OCI-LY7 (cell line): ENCODE measurements at regions not wholly inside any gene's neighbourhood (a gene's known extent, or its start where the extent isn't known, plus 50 kb on each side); places are given as distances from the start of the nearest gene placed in this dataset.
A peak's percentile ranks its signal among the peaks of the same experiment; 100 is the strongest.

Experiments
- BruUV-seq: library from RNA; stranded (reverse); fragments of 400-500 nt; replicated peaks from 2 replicates; lab custom pipeline; 2021; lab: Mats Ljungman, UMichigan
- CTCF ChIA-PET: fragments of 300-600 bp; sonication (Branson Sonifier 250); formaldehyde crosslinking; loops from one replicate; lab custom pipeline; 2022; ENCODE audit warnings: antibody characterized with exemption; ENCODE audit not compliant: unreplicated experiment; lab: Charles Lee
- POLR2A ChIA-PET: fragments of 300-600 bp; sonication (Branson Sonifier 250); formaldehyde crosslinking; loops from one replicate; lab custom pipeline; 2022; ENCODE audit warnings: antibody characterized with exemption; lab: Charles Lee
- DNase-seq: peaks from one replicate; pipeline ENCODE4 v3.0.0-alpha.2; 2015; ENCODE audit warnings: low spot score
- H2AFZ ChIP-seq: fragments of 200-600 bp; sonication (generic), shearing (Covaris generic); 2 replicates; pipeline ENCODE4 v1.6.1; 2014; ENCODE audit warnings: mild to moderate bottlenecking, antibody characterized with exemption, low read length, moderate library complexity
- H3K27ac ChIP-seq: fragments of 200-600 bp; sonication (generic); 2 replicates; pipeline ENCODE4 v1.5.1; 2014; ENCODE audit warnings: mixed run types, low read depth, mild to moderate bottlenecking, moderate library complexity, low read length, inconsistent platforms; ENCODE audit not compliant: poor library complexity, severe bottlenecking
- H3K36me3 ChIP-seq: fragments of 200-600 bp; sonication (generic); 2 replicates; pipeline ENCODE4 v1.6.1; 2014; ENCODE audit warnings: mild to moderate bottlenecking, antibody characterized with exemption, low read length, moderate library complexity, mixed read lengths; ENCODE audit not compliant: insufficient read depth
- H3K4me1 ChIP-seq: fragments of 200-600 bp; sonication (generic); 2 replicates; pipeline ENCODE4 v1.5.1; 2014; ENCODE audit warnings: mild to moderate bottlenecking, low read length; ENCODE audit not compliant: insufficient read depth, poor library complexity, severe bottlenecking
- H3K4me2 ChIP-seq: fragments of 200-600 bp; sonication (generic); 2 replicates; pipeline ENCODE4 v1.6.1; 2014; ENCODE audit warnings: mild to moderate bottlenecking, low read length
- H3K4me3 ChIP-seq: fragments of 200-600 bp; sonication (generic); 2 replicates; pipeline ENCODE4 v1.5.1; 2014; ENCODE audit warnings: mild to moderate bottlenecking, low read depth, low read length; ENCODE audit not compliant: poor library complexity, severe bottlenecking
- H3K79me2 ChIP-seq: fragments of 200-600 bp; sonication (generic); 2 replicates; pipeline ENCODE4 v1.6.1; 2016; ENCODE audit warnings: low read depth, mild to moderate bottlenecking, low read length, moderate library complexity, mixed read lengths; ENCODE audit not compliant: insufficient read depth
- H3K9me2 ChIP-seq: fragments of 200-600 bp; sonication (generic); 2 replicates; pipeline ENCODE4 v1.6.1; 2016; ENCODE audit warnings: mild to moderate bottlenecking, low read length, mixed read lengths; ENCODE audit not compliant: insufficient read depth
- H3K9me3 ChIP-seq: fragments of 200-600 bp; sonication (generic); 2 replicates; pipeline ENCODE4 v1.6.1; 2014; ENCODE audit warnings: mild to moderate bottlenecking, mixed run types, low read length, mixed read lengths
- H4K20me1 ChIP-seq: fragments of 200-600 bp; sonication (generic); 2 replicates; pipeline ENCODE4 v1.6.1; 2014; ENCODE audit warnings: mild to moderate bottlenecking, antibody characterized with exemption, low read length, moderate library complexity, mixed read lengths; ENCODE audit not compliant: insufficient read depth
- EZH2phosphoT487 ChIP-seq: fragments of 200-600 bp; sonication (generic); IDR thresholded peaks from 2 replicates; pipeline ENCODE4 v1.6.1; 2018; ENCODE audit warnings: low read depth, borderline replicate concordance, mild to moderate bottlenecking, mixed run types, antibody characterized with exemption, low read length, moderate library complexity, mixed read lengths
- intact Hi-C: fragments of 100-400 bp; cut with micrococcal nuclease; formaldehyde crosslinking; loops from one replicate; pipeline ENCODE4 v1.10.0; 2022; ENCODE audit not compliant: unreplicated experiment
- TF ChIP-seq, protein P1 (sequence below): fragments of 200-600 bp; sonication (generic); conservative IDR thresholded peaks from 2 replicates; pipeline ENCODE4 v1.5.1; 2014; ENCODE audit warnings: mild to moderate bottlenecking, antibody characterized with exemption, low read length, moderate library complexity, mixed read lengths

DNA sequence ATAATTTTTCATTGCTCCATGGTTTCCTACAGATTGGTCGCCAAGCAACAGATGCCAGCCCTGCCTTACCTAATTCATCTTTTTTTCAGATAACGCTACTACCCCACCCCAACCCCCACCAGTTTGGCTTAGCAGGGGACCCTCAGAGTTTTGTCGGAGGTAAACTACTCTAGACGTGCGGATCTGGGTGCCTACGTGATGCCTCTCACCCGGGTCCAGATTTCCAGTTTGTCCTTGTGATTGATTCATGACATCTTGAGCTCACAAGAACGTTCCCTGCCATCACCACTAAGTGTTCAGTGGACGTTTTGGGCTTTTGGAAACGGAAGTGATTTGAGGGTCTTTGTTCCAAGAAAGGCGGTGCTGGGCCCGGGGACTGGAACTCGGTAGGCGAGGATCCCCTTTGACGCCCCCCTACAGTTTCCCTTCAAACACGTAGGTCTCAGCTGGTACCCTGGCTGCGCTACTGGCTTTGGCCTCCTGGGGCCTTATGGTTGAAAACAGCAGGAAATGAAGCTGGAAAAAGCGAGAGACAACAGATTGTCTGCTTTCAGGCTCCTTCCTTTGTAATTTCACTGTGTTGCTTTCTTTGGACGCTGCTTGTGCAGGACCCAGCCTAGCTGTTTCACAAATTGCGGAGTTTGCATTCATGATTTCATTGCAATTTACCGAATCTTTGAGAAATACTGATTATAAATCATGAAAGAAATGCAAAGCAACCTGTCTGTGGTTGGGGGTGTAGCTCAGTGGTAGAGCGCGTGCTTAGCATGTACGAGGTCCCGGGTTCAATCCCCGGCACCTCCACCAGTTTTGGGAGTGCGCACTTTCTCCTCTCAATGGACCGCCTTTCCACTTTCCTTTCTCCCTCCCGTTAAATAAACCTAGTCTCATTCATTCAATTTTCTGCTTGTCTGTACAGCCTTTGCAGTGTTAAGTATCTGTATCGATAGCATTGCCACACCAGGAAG lies 81.0 kb downstream of the GPX5 start:
- Histone ChIP-seq H3K79me2 (no peaks in the 10 kb centered on the region), H3K4me1 (peaks cover 25% of the 10 kb centered on the region), H3K4me2 (peak overlapping the region; percentile 74), H2AFZ (peak overlapping the region; percentile 96), H3K9me2 (no peaks in the 10 kb centered on the region), H3K4me3 (peak overlapping the region; percentile 64), H3K9me3 (no peaks in the 10 kb centered on the region), H3K36me3 (no peaks in the 10 kb centered on the region), H3K27ac (peak overlapping the region; percentile 80), H4K20me1 (no peaks in the 10 kb centered on the region)
- intact Hi-C loops, result loop anchor here (2.0 kb wide), 2 partner anchors 42 to 52 kb away; no protein-coding TSS in a partner anchor
- peak; percentile 95 for DNase-seq
- ChIA-PET POLR2A (interaction anchor here (0.6 to 1.0 kb wide), 5 partner anchors 9 to 1606 kb away, joined by 3 to 5 read pairs (median 3); no protein-coding TSS in a partner anchor), CTCF (interaction anchor here (0.9 kb wide), 1 partner anchor 87 kb away, joined by 3 read pairs; no protein-coding TSS in a partner anchor)
- BruUV-seq, result no TSS peak
- TF ChIP-seq, protein P1, sequence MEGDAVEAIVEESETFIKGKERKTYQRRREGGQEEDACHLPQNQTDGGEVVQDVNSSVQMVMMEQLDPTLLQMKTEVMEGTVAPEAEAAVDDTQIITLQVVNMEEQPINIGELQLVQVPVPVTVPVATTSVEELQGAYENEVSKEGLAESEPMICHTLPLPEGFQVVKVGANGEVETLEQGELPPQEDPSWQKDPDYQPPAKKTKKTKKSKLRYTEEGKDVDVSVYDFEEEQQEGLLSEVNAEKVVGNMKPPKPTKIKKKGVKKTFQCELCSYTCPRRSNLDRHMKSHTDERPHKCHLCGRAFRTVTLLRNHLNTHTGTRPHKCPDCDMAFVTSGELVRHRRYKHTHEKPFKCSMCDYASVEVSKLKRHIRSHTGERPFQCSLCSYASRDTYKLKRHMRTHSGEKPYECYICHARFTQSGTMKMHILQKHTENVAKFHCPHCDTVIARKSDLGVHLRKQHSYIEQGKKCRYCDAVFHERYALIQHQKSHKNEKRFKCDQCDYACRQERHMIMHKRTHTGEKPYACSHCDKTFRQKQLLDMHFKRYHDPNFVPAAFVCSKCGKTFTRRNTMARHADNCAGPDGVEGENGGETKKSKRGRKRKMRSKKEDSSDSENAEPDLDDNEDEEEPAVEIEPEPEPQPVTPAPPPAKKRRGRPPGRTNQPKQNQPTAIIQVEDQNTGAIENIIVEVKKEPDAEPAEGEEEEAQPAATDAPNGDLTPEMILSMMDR, result peak; percentile 62
- TF ChIP-seq EZH2phosphoT487, result no peak

DNA sequence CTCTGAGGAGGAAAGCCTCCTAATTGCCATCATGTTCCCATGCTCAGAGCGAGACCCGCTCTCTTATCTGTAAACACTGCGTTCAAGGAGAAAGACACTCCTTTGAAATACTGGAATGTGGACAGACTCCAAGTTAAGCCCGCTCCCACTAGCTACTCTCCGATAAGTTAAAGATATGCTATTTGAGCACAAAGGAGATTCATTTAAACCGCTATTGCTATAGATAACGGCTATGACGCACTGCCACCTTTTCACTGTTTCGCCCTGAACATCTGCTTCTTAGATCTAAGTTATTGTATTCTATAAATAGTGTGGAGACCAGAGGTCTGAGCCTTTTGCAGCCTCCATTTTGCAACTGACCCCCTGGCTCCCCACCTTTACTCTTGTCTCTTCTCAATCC lies 82.3 kb downstream of the GPX5 start:
- Histone ChIP-seq H3K27ac (no peak overlapping the region), H3K9me2 (no peaks in the 10 kb centered on the region), H3K4me1 (peaks cover 25% of the 10 kb centered on the region), H3K36me3 (no peaks in the 10 kb centered on the region), H3K4me2 (no peak overlapping the region), H3K9me3 (no peaks in the 10 kb centered on the region), H4K20me1 (no peaks in the 10 kb centered on the region), H3K4me3 (no peak overlapping the region), H2AFZ (no peak overlapping the region; the same call in 1 of the 2 replicates), H3K79me2 (no peaks in the 10 kb centered on the region)
- intact Hi-C loops, result loop anchor here (2.0 kb wide), 2 partner anchors 41 to 51 kb away; no protein-coding TSS in a partner anchor
- ChIA-PET POLR2A (interaction anchor here (0.6 kb wide), 1 partner anchor 17 kb away, joined by 3 read pairs; no protein-coding TSS in a partner anchor), CTCF (no interaction called here)
- TF ChIP-seq, protein P1, result no peak
- TF ChIP-seq EZH2phosphoT487, result no peak
- no TSS peak for BruUV-seq
- no peak for DNase-seq
